ENCODE measurements at regions not wholly inside any gene's neighbourhood (a gene's known extent, or its start where the extent isn't known, plus 50 kb on each side); places are given as distances from the start of the nearest gene placed in this dataset.
"Not testable (repeated sequence)": the region's sequence is repeated elsewhere in the genome, so short reads cannot be mapped to it uniquely, and the experiment has no call there.

DNA sequence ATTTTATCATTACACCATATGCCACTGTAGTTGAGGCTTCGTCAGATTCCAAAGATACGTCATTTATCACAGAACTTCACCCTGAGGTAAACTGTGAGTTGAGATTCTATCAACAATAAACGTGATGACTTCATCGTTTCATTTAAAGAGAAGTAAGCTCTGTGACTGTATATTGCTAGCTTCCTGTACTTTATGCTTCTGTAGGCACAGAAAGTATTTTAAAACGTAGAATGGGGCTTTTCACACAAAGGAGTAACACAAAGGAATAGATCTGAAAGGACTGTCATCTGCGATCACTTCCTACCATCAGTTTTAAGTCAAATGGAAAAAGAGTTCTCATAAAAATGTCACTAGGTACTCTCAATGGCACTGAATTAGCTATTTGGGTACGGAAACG is 234.4 kb upstream of the MCHR2 start:
- no peak for DNase-seq (ENCODE audit: low read depth)

DNA sequence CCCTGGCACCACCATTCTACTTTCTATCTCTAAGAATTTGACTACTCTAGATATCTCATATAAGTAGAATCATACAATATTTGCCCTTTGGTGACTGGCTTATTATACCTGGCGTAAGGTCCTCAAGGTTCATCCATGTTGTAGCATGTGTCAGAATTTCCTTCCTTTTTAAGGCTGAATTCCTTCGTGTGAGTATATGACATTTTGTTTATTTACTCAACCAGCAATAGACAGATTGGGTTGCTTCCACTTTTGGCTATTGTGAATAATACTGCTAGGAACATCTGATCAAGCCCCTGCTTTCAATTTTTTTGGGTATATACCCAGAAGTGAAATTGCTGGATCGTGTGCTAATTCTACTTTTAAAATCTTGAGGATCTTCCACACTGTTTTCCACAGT is 232.8 kb upstream of the MCHR2 start:
- DNase-seq (ENCODE audit: low read depth), result no peak

DNA sequence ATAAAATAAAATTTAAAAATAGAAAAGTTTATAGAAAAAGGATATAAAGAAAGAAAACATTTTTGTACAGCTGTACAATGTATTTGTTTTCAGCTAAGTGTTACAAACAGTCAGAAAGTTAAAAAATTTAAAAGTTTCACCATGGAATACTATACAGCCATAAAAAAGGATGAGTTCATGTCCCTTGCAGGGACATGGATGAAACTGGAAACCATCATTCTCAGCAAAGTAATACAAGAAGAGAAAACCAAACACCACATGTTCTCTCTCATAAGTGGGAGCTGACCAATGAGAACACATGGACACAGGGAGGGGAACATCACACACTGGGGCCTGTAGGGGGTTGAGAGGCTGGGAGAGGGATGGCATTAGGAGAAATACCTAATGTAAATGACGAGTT is 229.9 kb upstream of the MCHR2 start:
- DNase-seq (ENCODE audit: low read depth), result not testable (repeated sequence)

DNA sequence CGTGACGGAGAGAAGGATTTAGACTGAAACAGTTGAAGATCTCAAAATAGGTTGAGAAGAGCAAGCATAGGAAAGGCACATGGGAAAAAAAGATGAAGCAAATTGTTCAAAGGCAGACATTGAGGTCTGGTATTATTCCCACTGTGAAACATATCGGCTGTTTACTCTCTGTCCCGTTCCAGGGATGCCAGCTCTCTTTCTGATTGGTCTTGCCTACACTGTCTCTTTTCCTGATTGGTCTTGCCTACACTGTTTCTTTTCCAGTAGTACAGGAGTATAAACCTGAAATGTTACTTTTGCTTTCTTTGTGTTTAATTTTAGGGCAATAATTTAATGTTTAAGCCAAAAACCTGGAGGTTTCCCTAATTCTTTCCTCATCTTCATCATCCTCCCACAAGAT is 226.5 kb upstream of the MCHR2 start:
- no peak for DNase-seq (ENCODE audit: low read depth)

DNA sequence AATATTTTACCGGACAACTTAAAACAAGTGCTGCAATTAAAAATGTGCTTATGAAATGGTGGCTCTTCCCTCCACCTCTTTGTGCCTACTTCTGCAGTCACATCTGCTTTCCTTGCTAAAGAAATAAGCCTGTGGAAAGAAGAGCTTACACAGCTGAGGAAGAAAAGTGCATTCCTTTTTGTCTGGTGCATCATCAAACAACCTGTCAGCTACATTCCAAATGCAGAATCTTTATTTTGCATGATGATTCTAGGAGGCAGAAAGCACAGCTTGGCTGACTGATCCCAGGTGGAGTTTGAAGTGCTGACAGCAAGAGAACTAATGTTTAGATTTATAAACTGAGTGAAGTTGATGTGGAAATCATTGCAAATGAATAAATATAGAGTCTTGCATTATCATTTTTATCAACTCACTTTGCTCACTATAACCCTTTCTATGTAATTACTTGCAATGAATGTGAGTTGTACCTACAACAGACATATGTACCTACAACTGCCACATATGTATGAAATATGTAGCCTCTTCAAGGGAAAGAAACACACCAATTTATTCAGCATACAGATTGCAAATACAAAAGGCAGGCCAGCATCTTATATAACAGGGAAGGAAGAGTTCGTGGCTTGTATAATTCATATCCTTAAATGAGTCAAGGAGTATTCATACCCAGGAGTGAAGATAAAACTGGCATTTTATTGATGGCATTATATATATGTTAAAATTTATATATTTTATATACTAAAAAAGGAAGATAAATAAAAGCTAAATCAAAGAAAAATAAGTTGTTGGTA is 223.4 kb upstream of the MCHR2 start:
- no peak for DNase-seq (ENCODE audit: low read depth)

DNA sequence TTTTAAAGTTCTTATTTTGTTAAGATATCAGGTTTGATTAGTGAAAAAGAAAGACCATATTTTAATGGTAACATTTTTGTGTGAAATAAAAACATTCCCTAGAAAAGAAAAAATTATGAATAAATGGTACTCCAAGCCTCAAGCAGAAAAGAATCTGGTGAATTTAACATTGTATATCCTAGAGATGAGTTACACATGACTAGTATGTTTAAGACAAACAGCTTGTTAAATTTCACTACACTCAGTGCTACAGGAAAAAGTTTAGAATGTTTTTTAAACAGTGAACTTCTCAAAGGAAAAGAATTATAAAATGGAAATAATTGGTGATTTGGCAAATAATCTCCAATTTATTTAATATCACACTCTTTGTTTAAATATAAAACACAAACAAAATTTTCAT is 222.7 kb upstream of the MCHR2 start:
- DNase-seq (ENCODE audit: low read depth), result no peak

DNA sequence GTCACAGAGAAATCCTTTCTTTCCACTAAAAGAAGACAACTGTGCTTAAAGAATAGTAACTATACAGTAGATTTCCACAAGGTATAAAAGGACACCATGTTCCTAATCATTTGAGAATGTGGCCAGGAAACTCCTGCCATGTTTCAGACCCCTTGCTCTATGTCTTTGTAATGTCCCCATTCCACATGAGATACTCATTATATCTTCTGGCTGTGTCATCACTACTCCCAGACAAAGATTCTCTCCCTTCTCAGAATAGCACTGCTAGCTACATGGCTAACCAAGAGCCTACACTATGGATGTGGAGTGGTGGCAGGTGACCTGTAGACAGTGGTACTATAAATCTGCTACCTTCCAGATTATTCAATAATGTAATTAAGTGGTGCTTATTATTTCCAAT is 218.1 kb upstream of the MCHR2 start:
- no peak for DNase-seq (ENCODE audit: low read depth)

DNA sequence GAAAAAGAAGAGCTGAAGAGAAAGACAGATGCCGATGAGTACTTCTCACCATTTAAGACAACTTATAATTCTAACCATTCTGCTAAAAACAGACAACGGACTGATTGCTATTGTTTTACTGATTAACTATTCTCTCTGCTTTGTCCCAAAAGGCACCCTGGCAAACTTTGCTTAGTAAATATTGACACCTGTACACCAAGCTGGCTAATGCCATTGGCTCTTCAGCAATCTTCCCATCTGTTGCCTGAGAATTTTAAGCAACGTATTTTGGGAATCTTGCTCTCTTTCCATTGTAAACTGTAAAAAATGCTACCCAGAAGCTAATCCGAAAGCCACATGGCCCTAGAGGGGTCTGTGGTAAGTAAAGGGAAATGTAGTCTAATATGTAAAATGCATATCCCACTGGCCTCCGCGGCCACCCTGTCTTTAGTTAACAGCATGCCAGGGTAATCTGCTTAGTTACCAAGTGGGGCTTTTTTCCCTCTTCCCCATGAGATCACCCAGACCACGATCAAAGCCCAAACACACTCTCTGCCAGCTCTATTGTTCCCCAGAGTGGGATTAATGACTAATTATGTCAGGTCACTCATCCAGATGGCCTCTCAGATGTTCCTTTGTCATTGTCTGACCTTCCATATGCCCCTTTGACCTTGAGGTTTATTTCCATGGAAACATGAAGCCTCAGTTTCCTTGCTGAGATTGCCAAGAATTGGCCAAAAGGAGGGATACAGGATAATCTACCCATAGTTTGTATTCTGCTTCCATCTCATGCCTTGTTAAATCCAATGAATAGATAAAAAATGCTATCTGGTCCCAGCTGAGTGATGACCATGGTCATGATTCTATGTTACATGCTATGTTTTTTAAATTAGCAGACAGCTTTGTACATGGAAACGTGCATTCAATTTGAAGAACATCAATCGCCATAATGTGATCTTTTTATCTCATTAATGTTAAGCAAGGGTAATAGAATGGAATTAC is 216.4 kb upstream of the MCHR2 start:
- DNase-seq (ENCODE audit: low read depth), result no peak

DNA sequence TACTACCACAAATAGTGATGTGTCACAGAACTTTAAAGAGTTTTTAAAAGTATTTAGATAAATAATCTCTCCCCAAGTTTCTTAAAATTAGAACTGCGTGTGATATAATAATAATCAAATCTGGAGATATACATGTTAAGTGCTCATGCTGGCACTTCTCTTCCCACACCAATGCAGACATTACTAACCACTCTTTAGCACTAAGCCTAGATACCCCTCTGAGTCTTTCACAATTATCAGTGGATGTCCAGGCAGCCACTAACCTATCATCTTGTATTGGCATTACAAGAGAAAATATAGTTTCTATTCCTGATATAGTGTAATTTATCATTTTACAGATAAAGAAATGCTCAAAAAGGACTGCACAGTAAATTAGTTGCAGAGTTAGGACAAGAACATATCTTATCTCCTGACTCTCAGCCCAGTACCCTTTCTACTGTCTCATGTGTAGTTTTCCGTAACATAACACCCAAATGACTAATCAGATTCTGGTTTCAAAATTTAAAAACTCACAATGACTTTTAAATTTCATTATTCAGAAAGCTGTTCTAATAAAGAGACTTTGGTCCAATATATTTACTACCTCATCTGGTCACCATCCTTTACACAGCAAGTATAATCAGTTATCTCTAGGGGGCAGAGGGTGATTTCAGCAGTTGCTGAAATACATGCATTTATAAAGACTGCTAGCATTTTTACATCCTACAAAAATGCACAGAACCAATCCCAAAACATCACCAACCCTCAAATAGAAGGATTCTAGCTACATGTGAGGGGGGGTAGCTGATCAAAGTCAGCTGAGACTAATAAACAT is 215.5 kb upstream of the MCHR2 start:
- DNase-seq (ENCODE audit: low read depth), result no peak

DNA sequence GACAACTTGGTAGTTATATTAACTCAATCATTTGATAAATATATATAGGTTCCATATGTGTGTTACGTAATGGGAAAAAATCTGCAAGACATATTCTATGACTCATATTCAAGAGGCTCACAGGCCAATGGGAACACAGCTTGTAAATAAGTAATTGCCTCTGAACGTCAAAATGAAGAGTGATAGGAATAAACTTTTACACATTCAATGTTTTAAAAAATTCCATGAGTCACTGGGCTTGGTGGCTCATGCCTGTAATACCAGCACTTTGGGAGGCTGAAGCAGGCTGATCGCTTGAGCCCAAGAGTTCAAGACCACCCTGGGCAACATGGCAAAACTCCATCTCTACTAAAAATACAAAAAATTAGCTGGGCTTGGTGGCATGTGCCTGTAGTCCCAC is 209.4 kb upstream of the MCHR2 start:
- DNase-seq (ENCODE audit: low read depth), result no peak

DNA sequence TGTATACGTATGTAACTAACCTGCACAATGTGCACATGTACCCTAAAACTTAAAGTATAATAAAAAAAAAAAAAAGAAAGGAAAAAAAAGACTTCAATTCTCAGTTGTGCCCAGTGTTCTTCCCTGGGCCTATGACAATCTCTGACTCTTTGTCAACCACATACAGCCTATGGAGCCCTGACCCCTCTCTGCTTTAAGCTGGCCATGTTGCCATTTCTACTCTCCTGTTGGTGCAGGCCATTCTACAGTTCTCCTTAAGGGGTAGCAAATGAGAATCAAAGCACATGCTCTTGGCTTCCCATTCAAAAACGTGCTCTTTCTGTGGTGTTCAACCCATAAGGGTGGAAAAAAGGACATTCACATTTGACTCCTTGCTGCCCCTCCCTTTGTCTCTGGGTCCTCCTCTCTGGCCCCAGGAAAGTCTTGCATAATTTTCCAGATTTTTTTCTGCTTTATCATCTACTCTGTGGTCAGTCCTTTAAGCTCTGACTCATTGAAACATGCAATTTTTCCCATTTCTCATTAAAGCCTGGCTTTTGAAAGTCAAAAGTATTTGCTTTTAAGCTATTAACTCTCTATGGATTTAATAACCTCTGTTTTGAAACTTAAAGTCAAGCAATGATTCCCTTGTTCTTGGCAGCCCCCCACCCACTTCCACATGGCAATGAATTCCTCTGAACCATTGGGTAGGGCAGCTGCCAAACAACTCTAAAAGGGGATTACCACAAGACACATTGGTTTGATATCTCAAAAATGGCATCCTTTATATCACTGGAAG is 208.6 kb upstream of the MCHR2 start:
- no peak for DNase-seq (ENCODE audit: low read depth)

DNA sequence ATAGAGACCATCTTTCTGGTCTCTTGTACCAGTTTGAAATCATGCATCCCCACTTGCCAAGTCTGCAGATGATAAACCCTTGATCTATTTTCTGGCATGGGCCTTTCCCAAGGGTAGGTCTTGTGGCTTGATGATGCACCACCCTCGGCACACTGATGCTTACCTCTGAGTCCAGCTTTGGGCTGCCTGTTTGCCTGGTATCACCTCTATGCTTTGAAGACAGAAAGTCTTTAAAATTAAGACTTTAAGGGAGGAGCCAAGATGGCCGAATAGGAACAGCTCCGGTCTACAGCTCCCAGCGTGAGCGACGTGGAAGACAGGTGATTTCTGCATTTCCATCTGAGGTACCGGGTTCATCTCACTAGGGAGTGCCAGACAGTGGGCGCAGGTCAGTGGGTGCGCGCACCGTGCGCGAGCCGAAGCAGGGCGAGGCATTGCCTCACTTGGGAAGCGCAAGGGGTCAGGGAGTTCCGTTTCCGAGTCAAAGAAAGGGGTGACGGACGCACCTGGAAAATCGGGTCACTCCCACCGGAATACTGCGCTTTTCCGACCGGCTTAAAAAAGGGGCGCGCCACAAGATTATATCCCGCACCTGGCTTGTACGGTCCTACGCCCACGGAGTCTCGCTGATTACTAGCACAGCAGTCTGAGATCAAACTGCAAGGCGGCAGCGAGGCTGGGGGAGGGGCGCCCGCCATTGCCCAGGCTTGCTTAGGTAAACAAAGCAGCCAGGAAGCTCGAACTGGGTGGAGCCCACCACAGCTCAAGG is 202.4 kb upstream of the MCHR2 start:
- DNase-seq (ENCODE audit: low read depth), result not testable (repeated sequence)

DNA sequence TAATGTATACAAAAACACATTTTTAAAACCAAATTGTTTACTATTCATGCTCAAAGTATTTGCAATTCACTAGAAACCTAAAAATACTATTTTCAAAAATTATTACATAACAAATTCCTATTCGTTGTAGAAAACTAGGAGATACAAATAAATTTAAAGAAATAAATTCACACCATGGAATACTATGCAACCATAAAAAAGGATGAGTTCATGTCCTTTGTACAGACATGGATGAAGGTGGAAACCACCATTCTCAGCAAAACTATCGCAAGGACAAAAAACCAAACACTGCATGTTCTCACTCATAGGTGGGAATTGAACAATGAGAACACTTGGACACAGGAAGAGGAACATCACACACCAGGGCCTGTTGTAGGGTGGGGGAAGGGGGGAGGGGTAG is 201.2 kb upstream of the MCHR2 start:
- not testable (repeated sequence) for DNase-seq (ENCODE audit: low read depth)

DNA sequence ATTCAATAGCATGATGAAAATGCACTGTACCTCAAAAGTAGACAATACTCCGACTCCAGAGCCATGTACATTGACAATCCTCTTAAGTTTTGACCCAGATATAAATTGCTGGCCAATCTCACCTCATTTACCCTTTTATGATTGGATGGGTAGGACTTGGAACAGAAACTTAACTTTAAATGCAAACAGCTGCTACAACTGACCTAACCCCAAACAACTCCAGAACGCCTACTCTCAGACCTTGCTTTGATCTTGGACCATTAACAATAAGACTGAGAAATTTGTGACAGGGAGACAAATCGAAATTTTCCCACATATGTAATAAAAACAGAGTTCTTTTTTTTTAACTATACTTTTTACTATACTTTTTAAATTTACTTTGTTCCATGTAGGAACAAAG is 200.5 kb upstream of the MCHR2 start:
- DNase-seq (ENCODE audit: low read depth), result no peak

DNA sequence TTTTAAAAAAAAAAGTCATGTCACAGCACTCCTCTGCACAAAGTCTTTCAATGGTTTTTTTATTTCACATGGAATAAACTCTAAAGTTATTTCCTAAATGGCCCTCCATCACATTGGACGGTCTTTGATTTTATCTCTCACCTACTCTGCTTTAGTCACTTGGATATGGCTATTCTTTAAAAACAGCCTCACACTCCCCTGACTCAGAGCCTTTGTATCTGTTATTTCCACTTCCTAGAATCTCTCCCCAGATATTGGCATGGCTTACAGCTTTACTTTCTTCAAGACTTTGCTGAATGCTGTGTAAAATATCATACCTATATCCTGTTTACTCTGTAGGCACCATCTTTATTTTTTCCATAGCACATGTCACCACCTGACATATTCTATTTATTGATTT is 194.7 kb upstream of the MCHR2 start:
- no peak for DNase-seq (ENCODE audit: low read depth)

DNA sequence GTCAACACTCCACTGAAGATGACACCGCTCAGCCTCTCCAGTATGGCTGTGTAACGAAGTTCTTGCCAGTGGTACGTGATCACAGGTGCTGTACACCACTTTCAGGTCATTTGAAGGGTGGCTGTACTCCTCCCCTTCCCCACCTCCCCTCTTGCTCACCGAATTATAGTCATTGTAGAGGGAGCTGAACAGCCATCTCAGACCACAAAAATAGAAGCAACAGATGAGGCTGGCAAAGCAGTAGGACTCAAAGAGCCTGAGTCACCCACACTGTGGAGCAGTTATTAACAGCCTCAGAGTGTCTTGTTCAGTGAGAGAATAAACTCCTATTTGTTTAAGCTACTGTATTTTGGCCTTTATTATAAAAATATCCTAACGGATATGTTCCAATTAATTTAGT is 192.5 kb upstream of the MCHR2 start:
- no peak for DNase-seq (ENCODE audit: low read depth)

DNA sequence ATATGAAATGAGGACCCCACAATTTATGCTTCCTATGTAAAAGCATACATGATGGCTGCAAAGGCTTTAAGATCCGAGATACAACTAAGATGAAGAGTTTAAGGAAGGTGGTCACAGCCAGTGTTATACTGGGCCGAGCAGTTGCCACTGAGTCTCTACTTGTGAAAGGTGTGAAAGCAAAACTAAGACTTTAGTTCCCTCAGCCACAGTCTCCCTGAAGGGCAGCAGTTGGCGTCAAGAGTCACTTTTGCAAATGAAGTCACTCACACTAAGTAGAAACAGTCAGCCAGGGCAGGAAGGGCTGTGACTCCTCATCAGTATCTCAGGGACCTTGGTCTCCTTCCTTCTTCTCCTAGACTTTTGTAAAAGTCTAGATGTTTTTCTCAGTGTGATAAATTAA is 191.6 kb upstream of the MCHR2 start:
- no peak for DNase-seq (ENCODE audit: low read depth)

DNA sequence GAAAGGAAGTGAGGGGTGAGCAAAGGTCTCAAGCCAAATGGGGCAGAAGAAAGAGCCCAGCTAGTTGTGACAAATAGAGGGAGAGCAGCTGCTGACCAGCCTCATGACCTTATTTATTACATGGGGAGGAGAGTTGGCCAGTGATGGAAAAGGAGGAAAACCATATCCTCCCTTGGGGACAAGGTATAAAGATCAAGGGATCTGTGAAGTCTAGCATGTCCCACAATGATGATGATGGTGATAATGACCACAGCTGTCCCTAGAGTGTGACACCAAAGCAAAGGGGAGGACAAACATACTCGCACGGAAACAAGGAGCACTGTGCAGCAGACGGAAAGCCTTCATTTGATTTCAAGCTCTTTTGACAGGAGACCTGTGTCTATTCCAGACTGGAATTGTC is 190.4 kb upstream of the MCHR2 start:
- DNase-seq (ENCODE audit: low read depth), result no peak

DNA sequence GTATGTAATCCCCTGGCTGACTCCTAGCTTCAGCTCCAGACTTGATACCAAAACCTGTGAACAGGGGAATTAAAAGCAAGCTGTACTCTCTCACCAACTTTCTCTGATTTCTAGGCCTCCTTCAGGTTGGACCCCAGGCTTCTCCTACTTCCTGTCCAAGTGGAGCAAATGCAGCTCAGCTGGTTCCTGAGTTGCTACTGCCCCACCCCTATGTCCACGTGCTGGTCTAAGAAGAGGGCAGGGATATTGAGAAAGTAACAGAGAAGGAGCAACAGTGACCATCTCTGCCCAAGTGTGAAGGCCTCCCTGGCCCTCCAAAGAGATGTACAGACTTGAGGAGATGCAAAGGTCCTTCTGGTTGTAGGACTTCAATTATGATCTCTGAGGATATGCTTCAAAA is 188.3 kb upstream of the MCHR2 start:
- DNase-seq (ENCODE audit: low read depth), result no peak

DNA sequence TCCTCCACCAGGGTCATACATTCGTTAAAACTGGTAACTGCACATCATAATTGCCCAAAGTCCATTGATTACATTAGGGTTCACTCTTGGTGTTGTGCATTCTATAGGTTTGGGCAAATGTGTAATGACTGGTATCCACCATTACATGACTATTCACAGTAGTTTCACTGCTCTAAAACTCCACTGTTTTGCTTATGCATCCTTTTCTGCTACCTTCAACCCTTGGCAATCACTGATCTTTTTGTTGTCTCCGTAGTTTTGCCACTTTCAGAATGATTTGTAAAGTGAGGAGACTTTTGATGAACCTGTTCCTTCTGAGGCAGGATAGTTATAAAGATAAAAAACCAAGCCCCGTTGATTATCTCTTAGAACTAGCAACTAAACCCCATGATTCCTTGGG is 187.3 kb upstream of the MCHR2 start:
- DNase-seq (ENCODE audit: low read depth), result no peak

DNA sequence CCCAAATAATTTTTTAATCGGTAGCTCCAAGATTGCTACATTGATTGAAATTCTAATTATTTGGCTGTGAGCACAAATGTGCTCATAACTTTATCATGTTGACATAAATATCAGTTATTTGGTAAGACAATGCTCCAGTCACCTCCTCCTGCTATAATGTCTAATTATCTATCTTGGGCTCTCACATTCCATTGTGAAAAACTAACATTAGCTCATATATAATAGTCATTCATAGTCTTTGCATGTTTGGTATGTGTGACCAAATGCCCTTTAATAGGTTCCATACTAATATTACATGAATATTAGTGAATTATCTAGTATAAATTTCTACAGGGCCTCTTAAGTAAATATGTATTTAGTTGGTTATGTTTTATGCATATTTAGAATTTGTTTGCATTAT is 185.6 kb upstream of the MCHR2 start:
- no peak for DNase-seq (ENCODE audit: low read depth)
